RWPE2 (cell line): ENCODE measurements at regions not wholly inside any gene's neighbourhood (a gene's known extent, or its start where the extent isn't known, plus 50 kb on each side); places are given as distances from the start of the nearest gene placed in this dataset.

Source experiments
- ATAC-seq: fragments of 200-7000 bp; cut with Tn5 transposase; 3 replicates; pipeline ENCODE4 v1.9.1; 2021; ENCODE audit warnings: low read depth
- DNase-seq: peaks from one replicate; pipeline ENCODE4 v3.0.0-alpha.2; 2020; ENCODE audit warnings: low spot score
- H3K27ac ChIP-seq: fragments of 450-650 bp; 2 replicates; pipeline ENCODE4 v1.5.1; 2017; ENCODE audit warnings: mild to moderate bottlenecking; ENCODE audit not compliant: poor library complexity, severe bottlenecking
- H3K27me3 ChIP-seq: fragments of 250-450 bp; sonication (Bioruptor Pico); 2 replicates; pipeline ENCODE4 v1.5.1; 2021; ENCODE audit warnings: mild to moderate bottlenecking, moderate library complexity; ENCODE audit not compliant: insufficient read depth, poor library complexity, severe bottlenecking
- H3K36me3 ChIP-seq: fragments of 250-450 bp; sonication (Bioruptor Pico); 2 replicates; pipeline ENCODE4 v1.5.1; 2020; ENCODE audit warnings: low read depth, mild to moderate bottlenecking, moderate library complexity
- H3K4me1 ChIP-seq: fragments of 250-450 bp; sonication (Bioruptor Pico); 2 replicates; pipeline ENCODE4 v1.5.1; 2021; ENCODE audit warnings: mild to moderate bottlenecking, moderate library complexity; ENCODE audit not compliant: insufficient read depth, poor library complexity, severe bottlenecking
- H3K4me3 ChIP-seq: fragments of 250-450 bp; sonication (Bioruptor Pico); 2 replicates; pipeline ENCODE4 v1.5.1; 2021; ENCODE audit warnings: mild to moderate bottlenecking, moderate library complexity; ENCODE audit not compliant: severe bottlenecking
- H3K9me3 ChIP-seq: fragments of 250-450 bp; sonication (Bioruptor Pico); 2 replicates; pipeline ENCODE4 v1.5.1; 2021; ENCODE audit warnings: mild to moderate bottlenecking, moderate library complexity; ENCODE audit not compliant: severe bottlenecking
- TF ChIP-seq, protein P1 (sequence below): fragments of 450-650 bp; IDR thresholded peaks from one replicate; pipeline ENCODE4 v1.5.1; 2017; ENCODE audit warnings: mild to moderate bottlenecking, moderate library complexity; ENCODE audit not compliant: poor library complexity, severe bottlenecking

DNA sequence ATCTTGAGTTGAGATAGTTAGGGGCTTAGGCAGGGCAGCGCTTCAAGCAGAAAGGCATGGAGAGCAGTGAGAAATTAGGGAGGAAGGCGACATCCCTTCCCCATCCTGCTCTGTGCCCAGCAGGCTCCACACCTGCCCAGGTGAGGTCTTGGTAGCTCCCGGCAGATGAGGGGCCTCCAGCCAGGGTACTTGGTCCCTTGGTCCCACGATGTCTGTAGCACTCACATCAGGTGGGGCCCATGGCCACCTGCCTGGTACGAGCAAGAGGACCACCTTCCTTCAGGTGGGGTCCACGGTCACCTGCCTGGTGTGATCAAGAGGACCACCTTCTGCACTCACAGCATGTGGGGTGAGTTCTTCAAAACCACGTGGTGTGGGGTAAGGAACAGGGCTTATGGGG is 91.2 kb downstream of the GALR1 start:
- H3K27me3 ChIP-seq: no peaks in the 10 kb centered on the region
- H3K4me1 ChIP-seq: no peaks in the 10 kb centered on the region
- ATAC-seq (no peak), DNase-seq (no peak)
- no peak overlapping the region for H3K27ac ChIP-seq
- H3K4me3 ChIP-seq: no peak overlapping the region
- TF ChIP-seq, protein P1, sequence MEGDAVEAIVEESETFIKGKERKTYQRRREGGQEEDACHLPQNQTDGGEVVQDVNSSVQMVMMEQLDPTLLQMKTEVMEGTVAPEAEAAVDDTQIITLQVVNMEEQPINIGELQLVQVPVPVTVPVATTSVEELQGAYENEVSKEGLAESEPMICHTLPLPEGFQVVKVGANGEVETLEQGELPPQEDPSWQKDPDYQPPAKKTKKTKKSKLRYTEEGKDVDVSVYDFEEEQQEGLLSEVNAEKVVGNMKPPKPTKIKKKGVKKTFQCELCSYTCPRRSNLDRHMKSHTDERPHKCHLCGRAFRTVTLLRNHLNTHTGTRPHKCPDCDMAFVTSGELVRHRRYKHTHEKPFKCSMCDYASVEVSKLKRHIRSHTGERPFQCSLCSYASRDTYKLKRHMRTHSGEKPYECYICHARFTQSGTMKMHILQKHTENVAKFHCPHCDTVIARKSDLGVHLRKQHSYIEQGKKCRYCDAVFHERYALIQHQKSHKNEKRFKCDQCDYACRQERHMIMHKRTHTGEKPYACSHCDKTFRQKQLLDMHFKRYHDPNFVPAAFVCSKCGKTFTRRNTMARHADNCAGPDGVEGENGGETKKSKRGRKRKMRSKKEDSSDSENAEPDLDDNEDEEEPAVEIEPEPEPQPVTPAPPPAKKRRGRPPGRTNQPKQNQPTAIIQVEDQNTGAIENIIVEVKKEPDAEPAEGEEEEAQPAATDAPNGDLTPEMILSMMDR: no peak
- no peaks in the 10 kb centered on the region for H3K36me3 ChIP-seq
- no peaks in the 10 kb centered on the region for H3K9me3 ChIP-seq

DNA sequence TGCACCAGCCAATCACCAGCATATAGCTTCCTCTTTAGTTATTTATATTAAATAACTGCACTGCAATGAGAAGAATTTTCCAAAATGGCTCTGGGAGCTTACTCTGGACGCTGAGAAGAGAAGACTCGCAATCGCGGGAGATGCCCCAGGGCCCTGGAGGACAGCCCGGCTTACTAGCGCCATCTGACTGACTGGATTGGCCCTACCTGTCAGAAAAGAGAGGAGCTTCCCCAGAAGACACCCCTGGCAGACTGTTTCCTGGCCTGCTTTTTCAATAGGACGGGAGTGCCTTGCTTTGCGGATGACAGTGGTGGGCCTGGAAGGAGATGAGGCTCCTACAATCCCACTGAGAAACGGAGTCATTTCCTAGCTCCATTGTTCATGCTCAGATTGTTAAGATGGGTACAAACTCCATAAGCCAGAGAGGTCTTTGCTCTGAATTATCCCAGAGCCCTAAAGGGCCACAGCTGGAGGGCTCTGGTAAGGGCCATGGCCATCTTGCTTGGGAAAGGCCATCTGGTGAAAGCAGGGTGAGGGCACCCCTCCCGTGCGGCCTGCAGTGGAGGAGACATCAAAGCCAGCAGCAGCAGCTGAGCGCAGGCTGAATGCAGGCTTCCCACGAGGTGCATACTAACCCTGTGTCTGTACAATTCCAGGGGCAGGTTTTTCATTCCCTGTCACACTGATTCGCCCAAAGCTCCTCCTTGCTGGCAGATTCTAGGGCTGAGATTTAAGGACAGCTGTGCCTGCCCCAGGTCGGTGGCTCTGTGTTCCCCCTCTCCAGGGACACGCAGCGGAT is 92.1 kb downstream of the GALR1 start:
- no peak for ATAC-seq
- H3K9me3 ChIP-seq: no peaks in the 10 kb centered on the region
- TF ChIP-seq, protein P1: no peak

DNA sequence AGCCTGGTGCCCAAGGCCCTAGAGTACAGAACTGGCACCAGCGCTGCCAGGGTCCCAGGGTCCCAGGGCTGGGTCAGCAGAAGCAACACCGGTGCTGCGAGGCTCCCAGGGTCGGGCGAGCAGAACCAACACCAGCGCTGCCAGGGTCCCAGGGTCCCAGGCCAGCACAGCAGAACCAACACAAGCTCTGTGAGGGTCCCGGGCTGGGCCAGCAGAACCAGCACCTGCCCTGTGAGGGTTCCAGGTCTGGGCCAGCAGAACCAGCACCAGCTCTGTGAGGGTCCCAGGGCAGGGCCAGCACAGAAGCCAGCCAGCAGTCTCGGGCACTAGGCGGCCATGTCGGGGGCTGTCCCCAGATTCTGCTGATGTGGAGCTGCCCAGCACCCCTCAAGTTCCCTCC is 93.1 kb downstream of the GALR1 start:
- Histone ChIP-seq H3K4me3 (no peak overlapping the region), H3K36me3 (no peaks in the 10 kb centered on the region), H3K27ac (no peak overlapping the region), H3K27me3 (no peaks in the 10 kb centered on the region), H3K4me1 (no peaks in the 10 kb centered on the region), H3K9me3 (no peaks in the 10 kb centered on the region)
- ATAC-seq (no peak), DNase-seq (no peak)
- TF ChIP-seq, protein P1: no peak

More for the DNA sequence above, 92.1 kb downstream of the GALR1 start:
- Histone ChIP-seq H3K27me3 (no peaks in the 10 kb centered on the region), H3K27ac (no peak overlapping the region), H3K4me3 (no peak overlapping the region), H3K36me3 (no peaks in the 10 kb centered on the region), H3K4me1 (no peaks in the 10 kb centered on the region)
- no peak for DNase-seq

DNA sequence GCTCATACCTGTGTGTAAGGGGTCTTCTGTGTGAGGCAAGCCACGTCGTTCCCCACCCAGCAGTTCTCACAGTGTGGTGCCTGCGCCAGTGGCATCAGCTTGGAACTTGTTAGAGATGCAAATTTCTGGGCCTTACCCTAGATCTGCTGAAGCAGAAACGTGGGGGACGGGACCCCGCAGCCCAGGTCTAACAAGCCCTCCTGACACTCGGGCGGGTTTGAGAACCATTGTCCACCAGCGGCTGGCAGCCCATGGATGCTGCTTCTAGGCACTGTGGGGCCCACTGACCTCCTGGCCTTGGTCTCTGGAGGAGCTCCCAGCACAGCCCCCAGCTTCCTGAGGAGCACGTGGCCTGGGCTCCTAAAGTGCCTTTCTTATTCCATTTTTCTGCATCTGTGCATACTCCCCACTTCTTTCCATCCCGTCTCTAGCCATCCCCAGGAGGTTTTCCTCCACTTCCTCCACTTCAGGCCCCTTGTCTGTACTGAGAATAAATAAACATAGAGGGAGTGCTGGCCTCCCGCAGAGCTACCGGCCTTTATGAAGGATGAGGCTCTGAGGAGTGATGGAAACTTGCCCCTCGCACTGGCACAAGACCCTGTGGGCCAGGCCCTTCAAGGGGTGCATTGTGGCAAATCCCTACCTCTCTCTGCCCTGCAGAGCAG is 94.3 kb downstream of the GALR1 start:
- no peak for DNase-seq
- ATAC-seq: no peak
- Histone ChIP-seq H3K27me3 (no peaks in the 10 kb centered on the region), H3K36me3 (no peaks in the 10 kb centered on the region), H3K4me3 (no peak overlapping the region), H3K27ac (no peak overlapping the region), H3K9me3 (no peaks in the 10 kb centered on the region), H3K4me1 (no peaks in the 10 kb centered on the region)
- TF ChIP-seq, protein P1: no peak
